Right atrium auricular region (tissue), 2 donors: ENCODE measurements at regions not wholly inside any gene's neighbourhood (a gene's known extent, or its start where the extent isn't known, plus 50 kb on each side); places are given as distances from the start of the nearest gene placed in this dataset.
A peak's percentile ranks its signal among the peaks of the same experiment; 100 is the strongest.
"Not testable (repeated sequence)": the region's sequence is repeated elsewhere in the genome, so short reads cannot be mapped to it uniquely, and the experiment has no call there.

ENCODE experiments used
- DNase-seq: peaks from one replicate; pipeline ENCODE4 v3.0.0-alpha.2; 2019; ENCODE audit warnings: low spot score
- H3K27ac ChIP-seq, 2 donors: fragments of 200-600 bp; sonication (generic); 1 replicate in 1 of 2; 2 replicates in 1 of 2; pipeline ENCODE4 v1.5.1; 2016 to 2019
- H3K27me3 ChIP-seq, 2 donors: fragments of 200-600 bp; sonication (generic); one replicate each; pipeline versions ENCODE4 v1.5.1 to v1.6.0; 2017 to 2019
- H3K36me3 ChIP-seq: fragments of 200-600 bp; sonication (generic); one replicate; pipeline ENCODE4 v1.5.1; 2016
- H3K4me1 ChIP-seq, 2 donors: fragments of 200-600 bp; sonication (generic); one replicate each; pipeline versions ENCODE4 v1.5.1 to v1.6.0; 2017 to 2019
- H3K4me3 ChIP-seq, 2 donors: fragments of 200-600 bp; sonication (generic); 1 replicate in 1 of 2; 2 replicates in 1 of 2; pipeline ENCODE4 v1.5.1; 2017 to 2019; ENCODE audit warnings: mild to moderate bottlenecking in 1 of 2, moderate library complexity in 1 of 2
- H3K9me3 ChIP-seq, 2 donors: fragments of 200-600 bp; sonication (generic); one replicate each; pipeline ENCODE4 v1.5.1; 2019
- CTCF ChIP-seq, 2 donors: fragments of 200-600 bp; sonication (generic); IDR thresholded peaks; one replicate each; pipeline ENCODE4 v1.5.1; 2019; ENCODE audit warnings: antibody characterized with exemption in 2 of 2

GRCh38 chr5:159514229-159514810, 184.0 kb upstream of the IL12B start:
- no peak for DNase-seq
- Histone ChIP-seq H3K27me3 (no peaks in the 10 kb centered on the region), H3K4me1 (peaks cover 0 to 13% of the 10 kb centered on the region in 2 donors), H3K9me3 (no peaks in the 10 kb centered on the region), H3K27ac (no peak overlapping the region), H3K36me3 (no peaks in the 10 kb centered on the region), H3K4me3 (no peak overlapping the region)
- no peak for TF ChIP-seq CTCF (IDR thresholded peaks at IDR 0.05)

- no peak for DNase-seq
- TF ChIP-seq CTCF (IDR thresholded peaks at IDR 0.05), result no peak
- Histone ChIP-seq H3K4me1 (peaks cover 0 to 8% of the 10 kb centered on the region in 2 donors), H3K4me3 (no peak overlapping the region), H3K27me3 (no peaks in the 10 kb centered on the region), H3K27ac (no peak overlapping the region), H3K36me3 (no peaks in the 10 kb centered on the region), H3K9me3 (no peaks in the 10 kb centered on the region)
These were observed 184.9 kb upstream of the IL12B start for GRCh38 chr5:159515197-159515596.

GRCh38 chr5:159515909-159516415, 185.7 kb upstream of the IL12B start:
- peak; percentile 69 for DNase-seq
- Histone ChIP-seq H3K27me3 (no peaks in the 10 kb centered on the region), H3K36me3 (no peaks in the 10 kb centered on the region), H3K4me3 (no peak overlapping the region), H3K9me3 (no peaks in the 10 kb centered on the region), H3K27ac (no peak overlapping the region), H3K4me1 (peaks cover 0 to under 1% of the 10 kb centered on the region in 2 donors)
- TF ChIP-seq CTCF (IDR thresholded peaks at IDR 0.05), result peak; percentile 62 to 74

- Histone ChIP-seq H3K27ac (no peak overlapping the region), H3K36me3 (no peaks in the 10 kb centered on the region)
These were observed 188.1 kb upstream of the IL12B start for GRCh38 chr5:159518371-159518770.

GRCh38 chr5:159519365-159519764, 189.1 kb upstream of the IL12B start:
- no peaks in the 10 kb centered on the region for H3K36me3 ChIP-seq
- H3K27ac ChIP-seq, result no peak overlapping the region
- no peak for TF ChIP-seq CTCF (IDR thresholded peaks at IDR 0.05)
- no peaks in the 10 kb centered on the region for H3K4me1 ChIP-seq
- no peaks in the 10 kb centered on the region for H3K9me3 ChIP-seq
- H3K4me3 ChIP-seq, result no peak overlapping the region
- no peaks in the 10 kb centered on the region for H3K27me3 ChIP-seq
- DNase-seq, result no peak

More at GRCh38 chr5:159518371-159518770, 188.1 kb upstream of the IL12B start:
- TF ChIP-seq CTCF (IDR thresholded peaks at IDR 0.05), result no peak
- H3K9me3 ChIP-seq, result no peaks in the 10 kb centered on the region
- no peak overlapping the region for H3K4me3 ChIP-seq
- H3K4me1 ChIP-seq, result no peaks in the 10 kb centered on the region
- DNase-seq, result no peak
- no peaks in the 10 kb centered on the region for H3K27me3 ChIP-seq

GRCh38 chr5:159522841-159523240, 192.6 kb upstream of the IL12B start:
- no peak for DNase-seq
- TF ChIP-seq CTCF (IDR thresholded peaks at IDR 0.05), result no peak

GRCh38 chr5:159524279-159524678, 194.0 kb upstream of the IL12B start:
- not testable (repeated sequence) for H3K27ac ChIP-seq, H3K4me1 ChIP-seq, H3K27me3 ChIP-seq, H3K4me3 ChIP-seq, H3K9me3 ChIP-seq, H3K36me3 ChIP-seq, DNase-seq

More at GRCh38 chr5:159522841-159523240, 192.6 kb upstream of the IL12B start:
- Histone ChIP-seq H3K27me3 (no peaks in the 10 kb centered on the region), H3K4me1 (peaks cover 0 to 5% of the 10 kb centered on the region in 2 donors), H3K4me3 (no peak overlapping the region), H3K36me3 (no peaks in the 10 kb centered on the region), H3K9me3 (no peaks in the 10 kb centered on the region), H3K27ac (no peak overlapping the region)
